ENCODE measurements at regions not wholly inside any gene's neighbourhood (a gene's known extent, or its start where the extent isn't known, plus 50 kb on each side); places are given as distances from the start of the nearest gene placed in this dataset.

- TF ChIP-seq EZH2 (IDR thresholded peaks at IDR 0.05; ENCODE audit: borderline replicate concordance, low read length), result no peak
- TF ChIP-seq, protein P1, sequence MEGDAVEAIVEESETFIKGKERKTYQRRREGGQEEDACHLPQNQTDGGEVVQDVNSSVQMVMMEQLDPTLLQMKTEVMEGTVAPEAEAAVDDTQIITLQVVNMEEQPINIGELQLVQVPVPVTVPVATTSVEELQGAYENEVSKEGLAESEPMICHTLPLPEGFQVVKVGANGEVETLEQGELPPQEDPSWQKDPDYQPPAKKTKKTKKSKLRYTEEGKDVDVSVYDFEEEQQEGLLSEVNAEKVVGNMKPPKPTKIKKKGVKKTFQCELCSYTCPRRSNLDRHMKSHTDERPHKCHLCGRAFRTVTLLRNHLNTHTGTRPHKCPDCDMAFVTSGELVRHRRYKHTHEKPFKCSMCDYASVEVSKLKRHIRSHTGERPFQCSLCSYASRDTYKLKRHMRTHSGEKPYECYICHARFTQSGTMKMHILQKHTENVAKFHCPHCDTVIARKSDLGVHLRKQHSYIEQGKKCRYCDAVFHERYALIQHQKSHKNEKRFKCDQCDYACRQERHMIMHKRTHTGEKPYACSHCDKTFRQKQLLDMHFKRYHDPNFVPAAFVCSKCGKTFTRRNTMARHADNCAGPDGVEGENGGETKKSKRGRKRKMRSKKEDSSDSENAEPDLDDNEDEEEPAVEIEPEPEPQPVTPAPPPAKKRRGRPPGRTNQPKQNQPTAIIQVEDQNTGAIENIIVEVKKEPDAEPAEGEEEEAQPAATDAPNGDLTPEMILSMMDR (IDR thresholded peaks at IDR 0.05; ENCODE audit: low read length), result no peak
- no peaks in the 10 kb centered on the region for H3F3A ChIP-seq (ENCODE audit: insufficient read depth, low read length)
- no peak overlapping the region for H3K27ac ChIP-seq (ENCODE audit: low read depth, low read length, poor library complexity, severe bottlenecking)
- H3K9me2 ChIP-seq (ENCODE audit: low read depth, low read length), result no peaks in the 10 kb centered on the region
- no peak overlapping the region for H3K4me3 ChIP-seq (ENCODE audit: low read depth, low read length, poor library complexity, severe bottlenecking)
- H4K20me1 ChIP-seq (ENCODE audit: insufficient read depth, low read length), result no peaks in the 10 kb centered on the region
- no peaks in the 10 kb centered on the region for H3K9me3 ChIP-seq (ENCODE audit: low read length)
- no peaks in the 10 kb centered on the region for H3K79me2 ChIP-seq (ENCODE audit: insufficient read depth, low read length)
- no peak overlapping the region for H2AFZ ChIP-seq (ENCODE audit: low read length)
- H3K9ac ChIP-seq (ENCODE audit: low read length), result no peak overlapping the region
- H3K4me1 ChIP-seq (ENCODE audit: insufficient read depth, low read length, severe bottlenecking), result no peaks in the 10 kb centered on the region
- no peaks in the 10 kb centered on the region for H3K36me3 ChIP-seq (ENCODE audit: insufficient read depth, low read length)
- H3K27me3 ChIP-seq (ENCODE audit: insufficient read depth, low read length), result no peaks in the 10 kb centered on the region
- no peak overlapping the region for H3K4me2 ChIP-seq (ENCODE audit: low read length)
Measured at GRCh38 chr1:69081668-69082067, 486.1 kb upstream of the LRRC7 start.

GRCh38 chr1:69082312-69082711, 485.4 kb upstream of the LRRC7 start:
- Histone ChIP-seq H3K27ac (ENCODE audit: low read depth, low read length, poor library complexity, severe bottlenecking) (no peak overlapping the region), H3F3A (ENCODE audit: insufficient read depth, low read length) (no peaks in the 10 kb centered on the region), H3K4me1 (ENCODE audit: insufficient read depth, low read length, severe bottlenecking) (no peaks in the 10 kb centered on the region), H3K9me3 (ENCODE audit: low read length) (no peaks in the 10 kb centered on the region), H3K4me2 (ENCODE audit: low read length) (no peak overlapping the region), H3K27me3 (ENCODE audit: insufficient read depth, low read length) (no peaks in the 10 kb centered on the region), H3K9ac (ENCODE audit: low read length) (no peak overlapping the region), H3K79me2 (ENCODE audit: insufficient read depth, low read length) (no peaks in the 10 kb centered on the region), H2AFZ (ENCODE audit: low read length) (no peak overlapping the region), H3K9me2 (ENCODE audit: low read depth, low read length) (no peaks in the 10 kb centered on the region), H4K20me1 (ENCODE audit: insufficient read depth, low read length) (no peaks in the 10 kb centered on the region), H3K4me3 (ENCODE audit: low read depth, low read length, poor library complexity, severe bottlenecking) (no peak overlapping the region), H3K36me3 (ENCODE audit: insufficient read depth, low read length) (no peaks in the 10 kb centered on the region)
- TF ChIP-seq EZH2 (IDR thresholded peaks at IDR 0.05; ENCODE audit: borderline replicate concordance, low read length), result no peak
- TF ChIP-seq, protein P1 (IDR thresholded peaks at IDR 0.05; ENCODE audit: low read length), result no peak

- Histone ChIP-seq H3K27ac (ENCODE audit: low read depth, low read length, poor library complexity, severe bottlenecking) (no peak overlapping the region), H2AFZ (ENCODE audit: low read length) (no peak overlapping the region), H3K4me1 (ENCODE audit: insufficient read depth, low read length, severe bottlenecking) (no peaks in the 10 kb centered on the region), H3K4me3 (ENCODE audit: low read depth, low read length, poor library complexity, severe bottlenecking) (no peak overlapping the region), H3K36me3 (ENCODE audit: insufficient read depth, low read length) (no peaks in the 10 kb centered on the region), H3K79me2 (ENCODE audit: insufficient read depth, low read length) (no peaks in the 10 kb centered on the region), H3K9ac (ENCODE audit: low read length) (no peak overlapping the region), H3K27me3 (ENCODE audit: insufficient read depth, low read length) (no peaks in the 10 kb centered on the region), H3K9me2 (ENCODE audit: low read depth, low read length) (no peaks in the 10 kb centered on the region), H3K9me3 (ENCODE audit: low read length) (no peaks in the 10 kb centered on the region), H3F3A (ENCODE audit: insufficient read depth, low read length) (no peaks in the 10 kb centered on the region), H4K20me1 (ENCODE audit: insufficient read depth, low read length) (no peaks in the 10 kb centered on the region), H3K4me2 (ENCODE audit: low read length) (no peak overlapping the region)
- no peak for TF ChIP-seq EZH2 (IDR thresholded peaks at IDR 0.05; ENCODE audit: borderline replicate concordance, low read length)
- TF ChIP-seq, protein P1 (IDR thresholded peaks at IDR 0.05; ENCODE audit: low read length), result no peak
Measured at GRCh38 chr1:69086148-69086547, 481.6 kb upstream of the LRRC7 start.
